Heart left ventricle (tissue), 16 donors: ENCODE measurements at regions not wholly inside any gene's neighbourhood (a gene's known extent, or its start where the extent isn't known, plus 50 kb on each side); places are given as distances from the start of the nearest gene placed in this dataset.

ENCODE experiments used
- ATAC-seq, 4 donors: fragments of 200-7000 bp; cut with Tn5 transposase; one replicate each; pipeline ENCODE4 v1.9.1; 2020 to 2022; ENCODE audit warnings: moderate library complexity in 4 of 4, mild to moderate bottlenecking in 3 of 4, moderate number of reproducible peaks in 1 of 4
- DNase-seq, 5 donors: peaks; one replicate each; pipeline ENCODE4 v3.0.0-alpha.2; 2020
- H3K27ac ChIP-seq, 12 donors: fragments of 200-600 bp; sonication (generic) in 4 of 12; one replicate each; pipeline versions ENCODE4 v1.5.0 to v1.8.0; 2016 to 2022; ENCODE audit warnings: mild to moderate bottlenecking in 2 of 12
- H3K27me3 ChIP-seq, 9 donors: fragments of 200-600 bp; sonication (generic) in 2 of 9; one replicate each; pipeline versions ENCODE4 v1.5.1 to v1.8.0; 2016 to 2022; ENCODE audit warnings: mild to moderate bottlenecking in 3 of 9
- H3K36me3 ChIP-seq, 9 donors: fragments of 200-600 bp; sonication (generic) in 2 of 9; one replicate each; pipeline versions ENCODE4 v1.5.0 to v1.8.0; 2018 to 2022; ENCODE audit warnings: mild to moderate bottlenecking in 2 of 9
- H3K4me1 ChIP-seq, 12 donors: fragments of 200-600 bp; sonication (generic) in 4 of 12; one replicate each; pipeline versions ENCODE4 v1.5.0 to v1.8.0; 2016 to 2022; ENCODE audit warnings: mild to moderate bottlenecking in 3 of 12
- H3K4me3 ChIP-seq, 12 donors: fragments of 200-600 bp; sonication (generic) in 4 of 12; one replicate each; pipeline versions ENCODE4 v1.5.0 to v1.8.0; 2017 to 2022; ENCODE audit warnings: mild to moderate bottlenecking in 9 of 12, moderate library complexity in 4 of 12
- H3K9me3 ChIP-seq, 12 donors: fragments of 200-600 bp; sonication (generic) in 4 of 12; one replicate each; pipeline versions ENCODE4 v1.5.0 to v1.8.0; 2016 to 2022; ENCODE audit warnings: mild to moderate bottlenecking in 1 of 12
- POLR2A ChIP-seq, 2 donors: fragments of 450-650 bp; IDR thresholded peaks; one replicate each; pipeline ENCODE4 v1.6.1; 2017; ENCODE audit warnings: antibody characterized with exemption in 2 of 2, mild to moderate bottlenecking in 2 of 2, moderate library complexity in 2 of 2
- WGBS, 4 donors: extraction: QIAGEN DNeasy Blood & Tissue Kit in 2 of 4; methylation state at CpG; one replicate each; pipeline versions ENCODE4 v1.1.5 to v1.1.7; 2013 to 2018; 5-methylcytosine and 5-hydroxymethylcytosine counted together
- intact Hi-C, 10 donors: fragments of 100-400 bp; cut with DNase I; formaldehyde crosslinking; loops; one replicate each; pipeline versions ENCODE4 v1.11.1 to v1.14.2; 2022
- TF ChIP-seq, protein P1 (sequence below), 12 donors: fragments of 200-600 bp; sonication (generic) in 4 of 12; IDR thresholded peaks; one replicate each; pipeline versions ENCODE4 v1.5.0 to v1.8.0; 2018 to 2022; ENCODE audit warnings: antibody characterized with exemption in 12 of 12, mild to moderate bottlenecking in 5 of 12
- donor health status: ischemic (EF 13 %, LVEDD 7.1; RV severe dilation, severe dysfunction).
- donor health status: healthy with polysubstance abuse.
- donor health status: DM: no; HTN: yes; CAD: no.
- donor health status: DM: no; HTN: no; CAD: no.
- donor health status: ischemic (EF 25% LVEDD 6.9; RV normal size, moderate dysfunction).
- donor health status: ischemic (EF 25% LVEDD 5.7; RV mildly dilated, moderate dysfunction).
- donor health status: healthy.
- donor health status: DM: yes; HTN: yes; CAD: no.
- donor health status: ischemic (EF 35%, LVEDD 5.7; RV mildly dilated, moderate dysfunction).
- donor health status: nonischemic (EF 11% LVEDD 7.7; RV severe dilation, severe dysfunction).
- donor health status: DM: yes; HTN: yes; CAD: no.
- donor health status: PGD.
- donor health status: ischemic (EF 29% LVEDD 5.4; RV normal size, mild dysfunction).
- donor health status: nonischemic (EF 23%, LVEDD 6.1; RV moderate dilation, normal function).

DNA sequence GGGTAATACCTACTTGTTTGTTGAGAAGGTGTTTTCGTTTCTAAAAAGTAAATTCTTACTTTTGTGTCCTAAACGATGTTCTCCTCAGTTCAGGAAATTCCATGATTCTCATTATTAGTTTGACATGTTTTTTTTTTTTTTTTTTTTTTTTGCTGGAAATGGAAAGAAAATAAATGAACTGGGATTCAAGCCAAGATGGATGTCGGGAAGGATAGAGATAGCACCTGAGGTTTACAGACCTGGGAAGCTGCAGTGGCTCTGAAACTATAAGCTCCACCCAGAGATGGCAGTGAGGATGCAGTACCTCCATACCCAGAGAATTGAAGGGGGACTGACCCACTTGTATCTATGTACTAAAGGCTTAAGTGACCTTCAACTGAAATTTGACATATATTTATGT lies 334.6 kb upstream of the TGFBR2 start:
- Histone ChIP-seq H3K27me3 (no peaks in the 10 kb centered on the region), H3K4me1 (peaks cover 0 to 8% (median 0%) of the 10 kb centered on the region in 12 donors), H3K27ac (no peak overlapping the region), H3K4me3 (no peak overlapping the region), H3K36me3 (no peaks in the 10 kb centered on the region), H3K9me3 (no peaks in the 10 kb centered on the region)
- TF ChIP-seq POLR2A (IDR thresholded peaks at IDR 0.05) = no peak
- TF ChIP-seq, protein P1, sequence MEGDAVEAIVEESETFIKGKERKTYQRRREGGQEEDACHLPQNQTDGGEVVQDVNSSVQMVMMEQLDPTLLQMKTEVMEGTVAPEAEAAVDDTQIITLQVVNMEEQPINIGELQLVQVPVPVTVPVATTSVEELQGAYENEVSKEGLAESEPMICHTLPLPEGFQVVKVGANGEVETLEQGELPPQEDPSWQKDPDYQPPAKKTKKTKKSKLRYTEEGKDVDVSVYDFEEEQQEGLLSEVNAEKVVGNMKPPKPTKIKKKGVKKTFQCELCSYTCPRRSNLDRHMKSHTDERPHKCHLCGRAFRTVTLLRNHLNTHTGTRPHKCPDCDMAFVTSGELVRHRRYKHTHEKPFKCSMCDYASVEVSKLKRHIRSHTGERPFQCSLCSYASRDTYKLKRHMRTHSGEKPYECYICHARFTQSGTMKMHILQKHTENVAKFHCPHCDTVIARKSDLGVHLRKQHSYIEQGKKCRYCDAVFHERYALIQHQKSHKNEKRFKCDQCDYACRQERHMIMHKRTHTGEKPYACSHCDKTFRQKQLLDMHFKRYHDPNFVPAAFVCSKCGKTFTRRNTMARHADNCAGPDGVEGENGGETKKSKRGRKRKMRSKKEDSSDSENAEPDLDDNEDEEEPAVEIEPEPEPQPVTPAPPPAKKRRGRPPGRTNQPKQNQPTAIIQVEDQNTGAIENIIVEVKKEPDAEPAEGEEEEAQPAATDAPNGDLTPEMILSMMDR (IDR thresholded peaks at IDR 0.05) = no peak
- ATAC-seq (no peak), DNase-seq (no peak)
- WGBS, 4 donors = 48 to 62% (median 62%) methylated on average over 3 of the region's 3 CpGs
- intact Hi-C loops = no loop called here

DNA sequence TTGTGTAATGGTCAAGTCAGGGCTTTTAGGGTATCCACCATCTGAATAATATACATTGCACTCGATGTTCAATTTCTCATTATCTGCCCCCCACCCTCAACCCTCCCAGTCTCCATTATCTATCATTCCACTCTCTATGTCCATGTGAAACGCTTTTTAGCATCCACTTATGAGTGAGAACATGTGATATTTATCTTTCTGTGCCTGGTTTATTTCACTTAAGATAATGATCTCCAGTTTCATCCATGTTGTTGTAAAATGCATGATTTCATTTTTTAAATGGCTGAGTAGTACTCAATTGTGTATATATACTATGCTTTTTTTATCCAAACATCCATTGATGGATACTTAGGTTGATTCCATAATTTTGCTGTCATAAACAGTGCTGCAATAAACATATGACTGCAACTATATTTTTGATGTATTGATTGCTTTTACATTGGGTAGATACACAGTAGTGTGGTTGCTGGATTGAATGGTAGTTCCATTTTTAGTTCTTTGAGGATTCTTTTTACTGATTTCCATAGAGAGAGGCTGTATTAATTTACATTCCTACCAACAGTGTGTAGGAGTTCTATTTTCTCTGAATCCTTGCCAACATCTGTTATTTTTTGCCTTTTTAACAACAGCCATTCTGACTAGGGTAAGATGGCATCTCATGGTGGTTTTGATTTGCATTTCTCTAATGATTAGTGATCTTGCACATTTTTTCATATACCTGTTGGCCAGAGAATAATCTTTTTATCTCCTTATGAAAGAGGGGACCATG lies 332.9 kb upstream of the TGFBR2 start:
- WGBS, 4 donors = 73 to 89% (median 86%) methylated on average over 2 of the region's 2 CpGs
- TF ChIP-seq, protein P1 (IDR thresholded peaks at IDR 0.05) = no peak
- no peak for TF ChIP-seq POLR2A (IDR thresholded peaks at IDR 0.05)
- Histone ChIP-seq H3K4me1 (peaks cover 0 to 8% (median 0%) of the 10 kb centered on the region in 12 donors), H3K9me3 (peaks cover 0 to 7% (median 0%) of the 10 kb centered on the region in 12 donors), H3K27ac (no peak overlapping the region), H3K4me3 (no peak overlapping the region), H3K27me3 (no peaks in the 10 kb centered on the region), H3K36me3 (no peaks in the 10 kb centered on the region)
- intact Hi-C loops = no loop called here
- DNase-seq (no peak), ATAC-seq (no peak)

DNA sequence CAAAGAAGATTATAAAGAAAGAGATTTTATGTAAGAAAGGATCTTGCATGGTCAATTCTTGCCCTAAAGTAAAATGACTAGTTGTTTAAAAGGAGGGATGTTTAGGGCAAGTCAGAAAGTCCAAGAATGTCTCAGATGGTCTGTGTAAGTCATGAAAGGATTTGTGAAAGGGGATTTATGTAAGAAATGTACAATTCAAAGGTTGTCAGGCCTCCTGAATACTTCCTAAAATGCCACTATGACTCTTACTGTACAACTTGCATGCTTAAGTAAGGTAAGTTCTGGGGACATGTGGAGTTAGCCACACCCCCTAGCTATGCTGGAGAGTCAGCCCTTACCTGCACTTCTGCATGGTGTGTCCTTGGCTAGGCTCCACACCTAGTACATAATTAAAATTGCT lies 328.9 kb upstream of the TGFBR2 start:
- intact Hi-C loops = no loop called here
- ATAC-seq = no peak
- no peaks in the 10 kb centered on the region for H3K27me3 ChIP-seq
- no peak overlapping the region for H3K4me3 ChIP-seq
- H3K36me3 ChIP-seq = no peaks in the 10 kb centered on the region
- DNase-seq = no peak
- TF ChIP-seq POLR2A (IDR thresholded peaks at IDR 0.05) = no peak
- TF ChIP-seq, protein P1 (IDR thresholded peaks at IDR 0.05) = no peak
- H3K27ac ChIP-seq = no peak overlapping the region
- peaks cover 0 to 7% (median 0%) of the 10 kb centered on the region in 12 donors for H3K4me1 ChIP-seq
- peaks cover 0 to 7% (median 0%) of the 10 kb centered on the region in 12 donors for H3K9me3 ChIP-seq

DNA sequence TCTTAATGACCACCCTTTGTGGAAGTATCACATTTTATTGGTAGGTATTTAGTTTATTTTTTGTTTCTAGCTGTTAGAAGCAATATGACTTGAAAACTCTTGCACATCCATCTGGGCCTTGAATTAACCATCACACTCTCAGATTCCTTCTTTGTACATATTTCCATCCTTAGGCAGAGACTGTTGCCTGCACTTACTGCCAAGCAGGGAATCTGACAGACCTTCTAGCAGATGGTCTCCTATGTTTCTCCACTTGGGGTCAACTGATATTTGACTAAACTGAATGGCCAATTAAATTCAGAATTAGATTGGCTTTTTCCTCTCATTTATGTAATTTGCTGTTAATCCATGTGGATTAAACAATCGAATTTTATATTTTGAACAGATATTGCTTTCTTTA lies 324.9 kb upstream of the TGFBR2 start:
- Histone ChIP-seq H3K36me3 (no peaks in the 10 kb centered on the region), H3K27me3 (no peaks in the 10 kb centered on the region), H3K4me3 (no peak overlapping the region), H3K27ac (no peak overlapping the region), H3K9me3 (peaks cover 0 to 7% (median 0%) of the 10 kb centered on the region in 12 donors), H3K4me1 (peaks cover 0 to 32% (median 10%) of the 10 kb centered on the region in 12 donors)
- intact Hi-C loops = loop anchor here in 1 of 10 donors (5.0 kb wide), 1 partner anchor 44 kb away; no protein-coding TSS in a partner anchor
- ATAC-seq = no peak
- no peak for DNase-seq
- 95 to 98% (median 96%) methylated on average over 1 of the region's 1 CpG for WGBS, 4 donors
- TF ChIP-seq, protein P1 (IDR thresholded peaks at IDR 0.05) = no peak
- no peak for TF ChIP-seq POLR2A (IDR thresholded peaks at IDR 0.05)
